HG03575 (cell line): ENCODE measurements at regions not wholly inside any gene's neighbourhood (a gene's known extent, or its start where the extent isn't known, plus 50 kb on each side); places are given as distances from the start of the nearest gene placed in this dataset.

Experiments used
- ATAC-seq: cut with Tn5 transposase; IDR thresholded peaks from one replicate; pipeline ENCODE4 v1.9.1; 2021; ENCODE audit not compliant: unreplicated experiment, insufficient number of reproducible peaks, low FRiP score; ENCODE audit errors: extremely low read depth

DNA sequence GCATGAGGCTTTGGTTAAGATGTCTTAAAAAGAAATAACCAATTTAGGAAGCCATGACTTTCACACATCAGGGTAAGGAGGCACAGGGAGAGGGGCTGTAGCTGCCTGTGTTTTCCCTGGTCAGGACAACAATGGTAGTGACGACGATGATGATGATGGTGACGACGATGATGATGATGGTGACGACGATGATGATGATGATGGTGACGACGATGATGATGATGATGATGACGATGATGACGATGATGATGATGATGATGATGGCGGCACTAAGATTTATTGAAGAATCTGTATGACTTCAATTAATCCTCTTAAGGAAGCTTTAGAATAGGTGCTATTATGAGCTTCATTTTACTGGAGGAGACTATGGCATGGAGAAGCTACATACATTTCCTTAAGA, 284.1 kb upstream of the TNRC6C start:
- no peak for ATAC-seq

DNA sequence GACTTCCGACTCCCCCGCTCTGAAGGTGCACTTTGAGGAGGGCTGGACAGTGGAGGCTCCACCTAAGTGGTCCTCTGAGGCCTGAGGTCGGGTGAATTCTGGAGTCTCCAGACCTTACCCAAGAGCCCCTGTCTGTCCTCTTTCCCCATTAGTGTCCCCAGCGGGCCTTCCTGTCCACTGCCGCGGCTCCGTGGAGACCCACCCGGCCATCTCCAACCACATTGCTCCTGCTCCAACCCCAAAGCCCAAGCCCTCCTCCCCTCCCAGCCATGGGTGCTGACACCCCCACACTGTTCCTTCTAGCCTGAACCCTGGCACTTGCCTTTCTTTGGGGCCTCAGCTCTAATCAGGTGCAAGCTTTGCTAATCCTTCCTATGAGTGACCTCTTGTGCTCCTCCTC, 283.1 kb upstream of the TNRC6C start:
- no peak for ATAC-seq

DNA sequence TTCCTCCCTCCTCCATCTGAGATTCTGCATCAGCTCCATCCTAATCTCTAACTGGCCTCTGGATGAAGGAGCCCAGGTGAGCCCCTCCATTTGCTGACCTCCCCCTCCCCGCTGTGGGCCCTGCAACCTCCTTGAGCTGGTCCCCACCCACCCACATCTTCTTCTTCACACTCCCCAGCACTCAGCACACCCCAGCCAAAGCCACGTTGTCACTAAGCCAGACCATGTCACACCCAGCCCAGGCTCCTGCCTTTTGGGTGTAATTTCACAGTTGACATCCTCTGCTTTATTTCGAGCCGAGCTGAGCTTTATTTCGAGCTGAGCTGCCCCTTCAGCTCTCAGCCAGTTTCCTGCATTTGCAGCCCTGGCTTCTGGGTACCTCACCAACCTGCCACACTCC, 282.7 kb upstream of the TNRC6C start:
- no peak for ATAC-seq

DNA sequence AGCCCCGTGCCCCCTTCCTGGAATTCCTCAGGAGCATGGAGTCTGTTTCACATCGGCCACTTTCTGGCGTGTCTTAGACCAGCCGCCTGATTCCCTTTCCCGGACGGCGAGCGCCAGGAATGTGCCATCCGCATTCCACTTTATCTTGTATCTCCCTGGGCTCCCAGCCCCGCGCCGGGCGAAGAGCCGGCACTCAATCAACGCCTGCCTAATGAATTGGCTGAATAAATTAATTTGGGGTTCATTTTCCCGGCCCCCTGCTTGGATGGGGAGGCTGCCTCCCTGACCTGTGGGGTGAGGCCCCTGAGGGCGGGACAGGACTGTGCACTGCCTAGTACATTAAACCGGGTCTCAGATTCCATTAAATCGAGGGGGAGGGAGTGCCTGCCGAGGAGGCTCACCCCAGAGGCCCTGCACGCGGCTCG, 282.3 kb upstream of the TNRC6C start:
- no peak for ATAC-seq

GRCh38 chr17:77677211-77677610, 281.3 kb upstream of the TNRC6C start:
- ATAC-seq: no peak

GRCh38 chr17:77677630-77678029, 280.9 kb upstream of the TNRC6C start:
- no peak for ATAC-seq

DNA sequence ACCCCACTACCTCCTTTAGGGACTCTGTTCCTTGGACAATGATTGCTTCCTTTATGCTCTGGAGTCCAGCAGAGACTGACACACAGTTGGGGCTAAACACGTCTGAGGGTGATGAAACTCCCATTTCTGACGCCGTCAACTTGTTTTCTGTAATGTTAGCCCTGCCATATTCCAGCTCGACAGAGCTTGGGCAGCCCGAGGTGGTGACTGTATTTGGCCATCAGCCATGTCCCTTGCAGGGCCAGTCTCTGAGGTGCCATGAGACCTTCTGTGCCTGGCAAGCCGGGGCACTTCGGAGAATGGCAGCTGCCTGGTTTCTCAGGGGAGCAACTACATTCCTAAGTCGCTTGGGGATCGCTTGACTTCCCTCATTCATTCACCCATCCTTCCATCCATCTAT, 278.9 kb upstream of the TNRC6C start:
- ATAC-seq: no peak

DNA sequence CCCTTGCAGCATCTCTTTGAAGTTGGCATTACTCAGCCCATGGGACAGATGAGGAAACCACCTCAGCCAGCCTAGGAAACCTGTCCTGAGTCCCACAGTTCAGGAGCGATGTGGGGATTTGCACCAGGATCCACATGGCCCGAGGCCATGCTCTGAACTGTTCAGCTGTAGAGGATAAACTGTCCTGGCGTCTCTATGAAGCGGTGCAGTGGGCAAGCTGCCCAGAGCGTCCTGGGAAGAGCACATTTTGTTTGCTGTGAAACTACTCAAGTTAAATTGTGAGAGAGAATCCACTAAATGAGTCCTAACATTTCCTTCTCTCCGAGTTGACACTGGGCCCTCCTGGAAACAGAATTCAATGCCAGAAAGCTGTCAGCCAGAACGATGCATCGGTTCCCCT, 276.6 kb upstream of the TNRC6C start:
- ATAC-seq: no peak

- ATAC-seq: no peak
Observed at GRCh38 chr17:77684803-77685798, 273.4 kb upstream of the TNRC6C start.

DNA sequence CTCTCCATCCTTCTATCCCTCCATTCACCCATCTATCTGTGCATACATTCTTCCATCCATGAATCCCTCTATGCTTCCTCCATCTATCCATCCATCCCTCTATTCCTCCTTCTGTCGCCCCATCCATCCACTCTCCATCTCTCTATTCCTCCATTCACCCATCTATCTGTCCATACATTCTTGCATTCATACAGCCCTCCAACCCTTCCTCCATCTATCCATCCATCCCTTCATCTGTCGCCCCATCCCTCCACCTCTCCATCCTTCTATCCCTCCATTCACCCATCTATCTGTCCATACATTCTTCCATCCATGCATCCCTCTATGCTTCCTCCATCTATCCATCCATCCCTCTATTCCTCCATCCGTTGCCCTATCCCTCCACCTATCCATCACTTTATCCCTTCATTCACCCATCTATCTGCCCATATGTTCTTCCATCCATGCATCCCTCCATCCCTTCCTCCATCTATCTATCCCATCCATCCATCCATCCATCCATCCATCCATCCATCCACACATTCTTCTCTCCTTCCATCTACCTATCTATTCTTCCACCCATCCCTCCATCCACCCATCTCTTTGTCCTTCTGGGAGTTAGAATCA, 272.5 kb upstream of the TNRC6C start:
- no peak for ATAC-seq

DNA sequence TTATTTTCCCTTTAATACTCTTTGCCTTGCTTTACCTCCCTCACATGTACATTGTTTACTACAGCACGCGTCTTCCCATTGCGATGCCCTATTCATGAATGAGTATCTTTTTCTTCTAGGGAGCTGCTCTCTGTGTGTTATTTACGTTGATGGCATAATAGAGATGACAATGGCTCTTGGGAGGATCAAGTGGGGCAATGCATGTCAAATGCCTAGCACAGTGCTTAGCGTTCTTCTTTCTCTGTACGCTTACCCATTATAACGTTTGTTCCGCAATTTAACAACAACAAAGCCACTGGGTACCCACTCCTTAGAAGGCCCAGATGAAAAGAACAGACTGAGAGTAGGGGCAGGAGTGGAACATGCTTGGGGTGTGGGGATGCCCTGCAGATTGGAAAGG, 271.6 kb upstream of the TNRC6C start:
- no peak for ATAC-seq

- no peak for ATAC-seq
Observed at GRCh38 chr17:77687417-77687816, 271.1 kb upstream of the TNRC6C start.

- no peak for ATAC-seq
Observed at GRCh38 chr17:77687921-77688320, 270.6 kb upstream of the TNRC6C start.

GRCh38 chr17:77688369-77688768, 270.1 kb upstream of the TNRC6C start:
- no peak for ATAC-seq

DNA sequence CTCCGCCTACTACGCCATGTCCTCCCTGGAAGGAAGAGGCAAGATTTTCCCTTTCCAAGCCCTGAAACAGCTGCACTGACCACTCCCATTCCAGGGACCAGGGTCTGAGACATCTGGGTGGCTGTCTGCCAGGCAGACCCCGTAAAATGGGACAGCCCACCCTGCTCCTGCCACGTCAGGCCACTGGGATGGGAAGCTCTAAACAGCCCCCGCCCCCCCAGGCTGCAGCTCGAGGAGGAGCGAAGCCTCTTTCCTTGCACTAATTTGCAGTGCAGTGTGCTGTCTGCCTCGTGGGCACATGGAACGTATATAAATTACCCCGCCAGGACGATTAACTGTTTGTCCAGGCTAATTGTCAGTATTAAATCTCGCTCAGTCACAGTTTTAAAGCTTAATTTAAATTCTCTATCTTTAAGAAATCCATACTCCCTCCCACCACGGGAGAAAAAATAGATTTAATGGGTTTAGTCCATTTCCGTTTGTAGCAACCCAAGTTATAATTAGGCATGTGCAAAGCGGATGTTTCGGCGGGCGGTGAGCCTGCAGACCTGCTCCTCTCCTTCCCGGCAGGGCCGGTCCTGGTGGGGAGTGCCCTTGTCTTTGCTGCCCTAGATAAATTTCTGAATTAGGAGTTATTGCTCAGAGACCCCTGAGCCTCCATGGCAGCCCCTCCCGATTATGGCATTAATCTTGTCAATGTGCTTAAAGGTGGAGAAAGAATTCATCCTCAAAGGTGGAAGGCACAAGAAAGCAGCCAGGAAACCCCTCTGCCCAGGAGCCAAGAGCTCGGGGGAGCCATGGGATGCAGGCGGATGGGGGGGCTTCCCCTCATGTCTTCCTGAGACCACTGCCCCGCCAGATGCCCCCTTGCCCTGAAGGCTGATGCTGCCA, 268.0 kb upstream of the TNRC6C start:
- no peak for ATAC-seq

DNA sequence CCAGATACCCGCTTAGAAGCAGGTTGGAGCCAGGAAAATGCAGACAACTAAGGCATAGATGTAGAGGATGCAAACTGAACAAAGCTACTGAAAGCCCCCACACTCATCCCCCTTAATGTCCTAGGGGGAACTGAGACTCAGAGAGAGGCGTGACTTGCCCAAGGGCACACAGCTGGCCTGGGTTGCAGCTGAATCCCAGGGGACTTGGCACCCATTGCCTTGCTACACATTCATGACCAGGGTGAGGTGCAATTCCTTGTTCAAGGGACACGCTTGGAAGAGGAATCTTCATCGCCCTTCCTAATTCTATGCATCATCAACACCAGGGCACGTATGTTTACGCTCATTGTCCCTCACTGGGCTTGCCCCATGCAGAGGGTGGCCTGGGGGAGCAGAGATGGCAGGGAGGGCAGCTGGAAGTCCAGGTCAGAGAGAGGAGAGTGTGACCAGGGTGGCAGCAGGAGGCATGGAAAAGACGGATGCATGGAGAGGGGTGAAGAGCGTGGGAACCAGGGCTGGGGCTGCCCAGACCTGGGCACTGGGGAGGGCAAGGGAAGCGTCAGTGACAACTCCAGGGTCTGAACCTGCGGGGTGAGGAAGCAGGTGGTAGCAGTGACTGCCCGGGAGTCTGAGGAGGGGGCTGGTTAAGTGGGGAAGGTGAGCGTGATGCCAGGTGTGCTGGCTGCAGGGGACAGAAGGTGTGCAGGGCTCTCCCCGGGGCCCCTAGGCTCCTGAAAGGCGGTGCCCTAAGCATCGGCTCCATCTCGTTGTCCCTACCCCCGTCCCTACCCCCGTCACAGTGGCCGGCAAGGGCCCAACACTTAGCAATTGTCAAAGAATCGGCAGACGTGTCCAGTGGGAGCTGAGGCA, 267.1 kb upstream of the TNRC6C start:
- no peak for ATAC-seq

DNA sequence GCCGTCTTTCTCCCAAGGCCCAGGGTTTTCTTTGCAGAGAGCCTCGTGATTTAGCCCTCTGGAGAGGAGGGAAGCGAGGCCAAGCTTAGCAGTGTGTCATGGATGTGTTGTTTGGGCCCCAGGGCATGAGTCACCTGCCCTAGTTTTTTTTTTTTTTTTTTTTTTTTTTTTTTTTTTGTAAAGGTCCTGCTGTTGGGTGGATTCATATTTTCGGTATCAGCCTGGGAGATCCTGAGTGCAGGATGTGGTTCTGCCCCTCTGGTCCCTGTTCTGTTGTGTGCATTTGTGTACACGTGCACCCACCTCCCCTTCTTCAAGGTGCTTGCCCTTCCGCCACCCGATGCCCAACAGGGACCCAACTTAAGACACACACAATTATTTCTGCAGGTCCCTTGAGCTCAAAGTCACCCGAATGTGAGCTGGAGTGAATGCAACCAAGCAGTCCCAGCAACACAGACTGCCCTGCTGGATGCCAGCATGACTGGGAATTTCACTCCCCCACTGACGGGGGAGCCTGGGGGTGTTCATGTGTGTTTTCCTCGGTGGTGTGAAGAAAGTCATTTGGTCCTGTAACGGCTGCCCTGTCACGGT, 265.8 kb upstream of the TNRC6C start:
- no peak for ATAC-seq

DNA sequence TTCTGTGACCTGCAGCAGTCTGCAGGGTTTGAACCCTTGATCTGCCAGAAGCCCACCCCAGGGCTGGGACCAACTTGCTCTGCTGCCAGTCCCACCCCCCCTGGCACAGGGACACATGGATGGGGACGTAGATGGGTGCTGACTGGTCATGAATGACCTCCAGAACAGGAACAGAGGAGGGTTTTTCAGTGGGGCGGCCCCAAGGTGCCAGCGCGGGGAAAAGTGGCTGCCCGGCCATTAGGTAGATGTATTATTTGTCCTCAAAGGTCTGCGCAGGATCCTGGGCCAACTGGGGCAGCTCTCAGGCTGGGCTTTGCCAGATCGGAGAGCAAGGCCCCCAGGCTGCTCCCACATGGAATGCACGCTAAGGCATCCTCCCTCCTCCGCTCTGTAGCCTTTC, 265.2 kb upstream of the TNRC6C start:
- no peak for ATAC-seq
